HG02623 (cell line): ENCODE measurements at regions not wholly inside any gene's neighbourhood (a gene's known extent, or its start where the extent isn't known, plus 50 kb on each side); places are given as distances from the start of the nearest gene placed in this dataset.

Experiments used
- ATAC-seq: cut with Tn5 transposase; IDR thresholded peaks from one replicate; pipeline ENCODE4 v1.9.1; 2021; ENCODE audit warnings: moderate library complexity; ENCODE audit not compliant: unreplicated experiment

DNA sequence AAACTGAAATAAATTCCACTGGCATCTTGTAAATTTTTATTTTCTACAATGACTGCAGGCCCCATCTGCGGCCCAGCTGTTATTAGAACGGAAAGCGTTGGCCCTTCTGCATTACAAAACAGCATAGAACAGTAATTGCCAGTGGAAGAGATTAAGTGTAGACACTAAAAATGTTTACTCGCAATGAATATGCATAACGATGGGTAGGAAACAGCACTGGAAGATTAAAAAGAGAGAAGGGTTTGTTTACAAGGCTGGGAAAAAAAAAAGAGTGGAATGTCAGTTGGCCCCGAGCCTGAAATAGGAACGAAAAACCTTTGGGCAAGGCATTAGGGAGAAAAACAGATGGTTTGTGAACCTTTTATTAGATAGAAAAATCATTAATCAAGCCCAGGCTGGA is 275.9 kb upstream of the TCF4 start:
- ATAC-seq: no peak

DNA sequence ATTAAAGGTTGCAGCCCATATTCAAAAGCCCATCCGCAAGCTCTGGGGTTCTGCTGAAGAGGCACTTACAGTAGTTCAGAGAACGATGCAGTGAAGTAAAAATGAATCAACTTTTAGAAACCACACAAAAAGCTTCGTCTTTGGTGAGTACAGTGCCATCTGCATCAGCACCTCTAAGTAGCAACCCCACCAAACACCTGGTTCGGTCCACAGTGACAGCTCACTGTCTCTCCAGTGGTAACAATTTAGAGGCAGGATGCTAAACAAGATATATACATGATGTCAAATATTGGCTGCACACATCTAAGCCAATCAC is 275.4 kb upstream of the TCF4 start:
- ATAC-seq: no peak

DNA sequence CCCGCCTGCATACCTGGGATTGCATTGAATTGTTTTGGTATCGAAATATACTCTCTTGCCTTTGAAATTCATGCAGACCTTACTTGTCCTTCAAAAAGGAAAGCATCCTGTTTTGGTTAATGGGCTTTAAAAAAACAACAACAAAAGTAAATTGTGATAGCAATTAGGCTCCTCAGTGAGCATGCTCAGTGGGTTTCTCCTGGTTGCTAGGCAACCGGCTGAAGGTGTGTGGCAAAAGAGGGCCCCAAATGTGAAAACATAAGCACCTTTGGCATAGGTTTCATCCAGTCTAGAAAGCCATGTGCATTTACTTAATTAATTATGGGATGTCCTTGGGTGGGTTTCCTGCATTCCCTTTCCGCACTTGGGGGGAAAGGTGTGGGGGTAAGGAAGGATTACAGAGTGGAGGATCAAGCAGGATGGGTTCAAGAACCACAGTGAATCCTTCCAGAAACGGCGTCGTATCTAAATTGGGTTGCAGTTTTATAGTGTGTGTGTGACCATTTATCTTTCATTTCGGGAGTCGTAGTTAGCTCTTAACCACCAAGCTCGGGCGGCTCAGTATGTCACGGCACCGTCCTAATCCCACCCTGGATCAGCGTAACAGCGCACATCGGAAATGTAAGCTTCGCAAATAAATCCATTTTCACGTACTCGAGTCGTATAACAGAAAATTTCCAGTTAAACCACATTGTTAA is 274.9 kb upstream of the TCF4 start:
- ATAC-seq: no peak

DNA sequence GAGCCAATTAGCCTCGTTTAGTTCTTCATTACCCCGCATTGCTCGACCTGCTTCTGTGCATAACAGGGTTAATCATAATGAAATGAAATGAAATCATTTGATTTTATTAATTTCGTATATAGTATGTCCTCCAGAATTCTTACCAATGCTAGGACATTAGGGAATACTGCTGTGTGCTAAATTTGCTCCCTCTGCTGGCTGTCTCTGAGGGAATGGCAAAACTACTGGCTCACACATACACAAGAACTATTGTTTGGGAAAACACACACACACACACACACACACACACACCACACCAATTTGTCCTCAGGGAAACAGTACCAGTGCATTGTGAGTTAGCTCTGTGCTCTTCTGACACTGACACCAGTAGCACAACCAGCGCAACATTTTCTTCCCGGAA is 273.3 kb upstream of the TCF4 start:
- no peak for ATAC-seq

DNA sequence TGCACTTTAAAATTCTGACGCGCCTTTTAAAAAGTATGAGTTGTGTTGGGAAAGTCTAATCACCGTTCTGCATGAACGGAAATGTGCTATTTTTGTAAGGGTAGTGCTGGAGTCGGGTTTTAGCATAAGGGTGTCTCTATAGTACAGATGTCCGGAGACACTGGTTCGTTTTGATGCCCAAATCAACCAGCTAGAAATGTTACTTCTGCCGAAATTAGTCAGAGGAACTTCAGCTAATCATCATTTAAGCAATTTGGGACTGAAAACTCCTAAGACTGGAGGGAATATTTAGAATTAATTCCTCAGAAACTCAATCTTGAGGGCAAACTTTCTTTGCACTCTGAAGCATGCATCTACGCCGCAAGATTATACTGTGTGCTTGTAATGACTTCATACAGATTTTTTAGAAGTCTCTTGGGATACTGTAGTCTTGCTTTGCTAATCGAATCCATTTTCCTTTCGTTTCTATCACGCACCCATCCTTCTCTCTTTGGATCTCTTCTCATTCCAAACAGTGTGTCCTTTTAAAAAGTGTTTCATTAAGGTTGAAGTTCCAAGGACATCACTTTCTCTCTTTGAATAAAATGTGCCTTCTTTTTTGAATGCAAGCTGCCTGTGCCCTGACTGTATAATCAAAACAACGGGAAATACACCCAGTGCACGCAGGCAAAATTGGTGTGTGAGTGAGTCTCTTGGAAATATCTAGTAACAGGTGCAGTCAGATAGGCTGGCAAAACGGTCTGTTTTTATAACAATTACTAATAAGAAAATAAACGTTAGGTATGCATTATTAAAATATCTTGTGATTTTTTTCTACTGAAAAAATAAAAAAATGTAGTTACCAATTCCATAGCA is 270.9 kb upstream of the TCF4 start:
- no peak for ATAC-seq

DNA sequence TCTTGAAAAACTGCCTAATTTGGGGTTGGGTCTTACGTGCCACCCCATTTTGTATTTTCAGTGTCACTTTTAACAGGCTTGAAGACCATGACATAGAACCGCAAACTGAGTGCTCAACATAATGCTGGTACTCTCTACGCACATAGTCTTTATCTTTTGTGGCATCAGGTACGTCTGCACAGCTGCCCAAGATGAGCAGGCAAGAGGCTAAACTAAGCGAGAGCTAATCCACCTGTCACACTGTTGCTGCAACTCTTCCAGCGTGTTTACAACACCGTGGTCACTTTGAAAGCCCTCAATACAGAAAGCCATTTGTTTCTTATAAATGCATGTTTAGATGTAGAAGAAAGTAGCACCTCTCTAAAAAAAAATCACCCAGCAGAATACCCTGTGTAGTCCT is 270.0 kb upstream of the TCF4 start:
- ATAC-seq: no peak

DNA sequence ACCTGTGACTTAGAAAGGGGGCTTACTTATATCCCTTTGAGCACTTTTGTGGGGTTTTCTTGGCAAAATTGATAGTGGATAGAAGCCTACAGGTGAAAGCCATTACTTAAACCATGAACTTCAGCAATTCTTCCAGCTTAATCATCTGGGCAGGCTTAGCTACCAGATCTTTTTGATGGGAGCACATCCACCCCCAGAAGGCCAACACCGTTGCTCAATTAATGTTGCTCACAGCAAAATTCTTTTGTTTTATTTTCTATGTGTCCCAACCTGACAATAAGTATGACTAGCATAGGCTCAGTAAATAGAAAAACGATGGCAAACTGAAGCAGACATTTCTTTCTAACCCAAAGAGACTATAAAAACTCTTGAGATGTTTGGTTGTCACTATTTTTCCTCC is 269.4 kb upstream of the TCF4 start:
- ATAC-seq: no peak

DNA sequence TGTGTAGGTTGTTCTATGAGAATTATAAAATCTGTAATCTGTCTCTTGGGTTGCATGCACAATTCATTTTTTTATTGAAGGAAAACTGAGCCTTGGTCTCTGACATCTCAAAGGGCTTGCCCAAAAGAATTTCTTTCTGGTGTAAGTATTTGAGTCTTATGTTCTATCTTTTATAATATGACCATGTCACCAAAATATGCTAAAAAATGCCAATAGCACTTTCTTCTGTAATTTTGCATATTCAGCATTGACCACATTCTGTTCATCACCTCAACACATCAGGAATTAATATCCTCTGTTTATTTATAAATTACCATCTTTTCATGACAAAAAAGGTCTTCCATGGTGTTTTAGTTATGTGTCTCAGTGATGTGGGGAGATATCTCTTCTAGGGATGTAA is 268.7 kb upstream of the TCF4 start:
- no peak for ATAC-seq

DNA sequence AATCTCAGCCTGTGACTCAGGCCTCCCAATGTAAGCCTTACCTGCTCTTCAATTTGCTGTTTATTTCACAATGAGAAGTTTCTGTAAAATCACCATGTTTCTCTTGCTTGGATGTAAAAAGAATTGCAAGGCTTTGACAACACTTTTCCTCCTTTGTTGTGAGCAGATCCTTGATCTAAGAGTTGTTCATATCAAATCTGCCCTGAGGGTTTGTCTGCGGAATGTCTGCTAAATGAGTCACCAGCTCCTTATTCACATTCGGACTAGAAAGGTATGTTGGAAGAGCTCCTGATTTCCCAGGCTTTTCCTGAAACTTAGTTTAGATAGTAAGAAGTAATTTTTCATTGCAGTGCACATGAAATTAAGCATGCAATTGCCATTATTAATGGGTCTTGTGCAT is 268.2 kb upstream of the TCF4 start:
- ATAC-seq: no peak

DNA sequence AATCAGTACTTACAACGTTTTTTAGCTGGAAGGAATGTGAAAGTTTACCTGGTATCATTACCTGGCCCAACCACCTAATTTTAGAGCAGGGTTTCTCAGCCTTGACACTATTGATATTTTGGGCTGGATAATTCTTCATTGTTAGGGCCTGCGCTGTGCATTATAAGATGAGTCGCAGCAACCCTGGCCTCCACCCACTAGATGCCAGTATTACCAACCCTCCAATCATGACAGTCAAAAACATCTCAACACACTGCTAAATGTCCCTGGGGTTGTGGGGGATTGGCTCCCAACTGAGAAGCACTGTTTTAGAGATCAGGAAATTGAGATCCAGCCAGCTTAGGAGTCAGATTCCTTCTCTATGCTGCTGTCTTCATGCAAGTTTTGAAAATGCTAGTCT is 265.3 kb upstream of the TCF4 start:
- no peak for ATAC-seq

DNA sequence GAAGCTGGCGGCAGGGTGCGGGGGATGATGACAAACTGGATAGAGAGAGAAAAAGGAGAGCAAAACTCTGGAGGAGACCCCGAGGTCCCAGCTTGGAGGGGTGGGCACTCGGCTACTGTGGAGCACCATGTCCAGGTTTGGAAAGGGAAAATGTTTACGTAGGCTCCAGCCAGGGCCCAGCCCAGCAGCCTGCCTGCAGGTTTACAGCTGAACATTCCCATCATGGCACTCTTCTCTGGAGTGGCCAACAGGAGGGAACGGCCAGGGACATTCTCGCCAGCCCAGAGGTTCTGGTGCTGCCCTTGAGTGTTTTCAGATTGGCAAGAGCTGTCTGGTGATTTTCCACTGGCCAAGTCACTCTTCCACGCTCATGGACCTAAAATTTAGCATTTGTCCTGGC is 262.9 kb upstream of the TCF4 start:
- no peak for ATAC-seq

DNA sequence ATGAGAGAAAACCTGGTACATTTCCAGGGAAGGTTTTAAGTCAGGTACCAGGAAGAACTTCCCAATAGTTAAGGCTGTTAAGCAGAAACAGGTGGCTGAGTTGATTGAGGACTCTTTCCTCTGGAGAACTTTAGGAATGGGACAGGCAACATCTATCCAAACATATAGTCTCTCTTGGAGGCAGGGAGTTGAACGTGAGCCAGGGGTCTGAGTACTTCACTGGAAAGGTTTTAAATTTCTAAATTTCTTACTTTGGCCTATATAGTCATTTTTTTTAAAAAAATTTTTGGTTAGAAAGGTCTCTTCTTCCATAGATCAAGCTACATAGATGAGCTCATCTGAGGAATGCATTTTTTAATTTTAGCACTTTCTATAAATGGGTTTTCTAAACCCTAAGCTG is 261.4 kb upstream of the TCF4 start:
- ATAC-seq: no peak

DNA sequence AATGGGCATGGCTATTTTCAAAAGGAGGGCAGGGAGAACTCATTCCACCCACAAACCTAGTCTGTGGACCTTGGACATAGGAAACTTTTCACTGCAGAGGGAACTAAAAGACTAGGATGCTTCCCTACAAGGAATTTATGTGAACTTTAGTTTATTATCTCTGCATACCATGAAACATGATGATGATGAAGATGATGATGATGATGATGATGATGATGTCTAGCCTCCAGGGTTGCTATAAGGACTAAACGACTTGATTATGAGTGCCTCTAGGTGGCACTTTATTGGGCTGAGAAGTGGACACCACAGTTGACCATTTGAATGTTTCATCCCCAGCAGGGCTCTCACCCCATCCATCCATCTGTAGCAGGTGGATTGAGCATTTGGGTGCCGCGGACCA is 260.0 kb upstream of the TCF4 start:
- ATAC-seq: no peak

DNA sequence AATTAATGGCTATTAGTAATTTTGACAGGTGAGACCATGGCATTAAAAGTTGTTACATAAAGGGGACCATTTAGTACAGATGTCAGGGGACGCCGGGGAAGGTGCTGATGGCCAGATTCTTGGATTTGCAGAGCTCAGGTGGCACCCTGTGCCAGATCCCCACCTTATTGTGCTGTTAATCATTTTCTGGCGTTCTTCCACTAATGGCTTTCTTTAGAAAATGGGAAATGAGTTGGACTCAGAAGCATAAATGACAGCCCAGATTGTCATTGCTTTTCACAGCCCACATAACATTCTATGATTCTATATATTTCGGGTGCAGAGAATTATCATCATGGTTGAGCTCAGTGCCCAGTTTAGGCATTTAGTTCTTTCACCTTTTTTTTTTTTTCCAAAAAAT is 257.2 kb upstream of the TCF4 start:
- ATAC-seq: no peak

DNA sequence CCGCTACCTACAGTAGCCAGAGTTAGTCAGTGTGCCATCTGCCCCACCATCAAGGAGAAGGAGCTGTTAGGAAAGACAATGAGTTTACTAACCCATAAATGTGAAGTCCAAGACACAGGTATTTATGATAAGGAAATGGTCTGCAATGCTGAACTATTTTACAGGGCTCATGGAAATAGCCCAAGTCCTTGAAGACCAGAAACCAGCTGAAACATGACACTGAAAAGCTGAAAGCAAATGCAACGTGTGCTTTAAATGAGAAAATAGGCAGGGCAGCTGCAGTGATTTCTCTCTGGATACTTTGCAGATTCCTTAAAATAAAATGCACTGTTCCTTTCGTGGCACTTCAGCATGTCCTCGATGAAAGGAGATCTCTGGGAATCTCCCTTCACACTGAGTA is 256.4 kb upstream of the TCF4 start:
- ATAC-seq: no peak

DNA sequence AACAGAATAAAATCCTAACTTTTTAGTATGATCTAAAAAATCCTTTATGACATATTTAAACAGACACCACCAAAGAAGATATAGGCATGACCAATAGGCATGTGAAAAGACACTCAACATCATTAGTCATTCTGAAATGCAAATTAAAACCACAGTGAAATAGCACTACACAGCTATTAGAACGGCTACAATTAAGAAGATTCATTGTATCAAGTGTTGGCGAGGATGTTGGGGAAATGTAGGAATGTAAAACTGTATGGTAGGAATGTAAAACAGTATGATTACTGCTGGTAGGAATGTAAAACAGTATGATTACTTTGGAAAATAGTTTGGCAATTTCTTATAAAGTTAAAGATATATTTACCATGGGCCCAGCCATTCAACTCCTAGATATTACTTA is 253.3 kb upstream of the TCF4 start:
- ATAC-seq: no peak

DNA sequence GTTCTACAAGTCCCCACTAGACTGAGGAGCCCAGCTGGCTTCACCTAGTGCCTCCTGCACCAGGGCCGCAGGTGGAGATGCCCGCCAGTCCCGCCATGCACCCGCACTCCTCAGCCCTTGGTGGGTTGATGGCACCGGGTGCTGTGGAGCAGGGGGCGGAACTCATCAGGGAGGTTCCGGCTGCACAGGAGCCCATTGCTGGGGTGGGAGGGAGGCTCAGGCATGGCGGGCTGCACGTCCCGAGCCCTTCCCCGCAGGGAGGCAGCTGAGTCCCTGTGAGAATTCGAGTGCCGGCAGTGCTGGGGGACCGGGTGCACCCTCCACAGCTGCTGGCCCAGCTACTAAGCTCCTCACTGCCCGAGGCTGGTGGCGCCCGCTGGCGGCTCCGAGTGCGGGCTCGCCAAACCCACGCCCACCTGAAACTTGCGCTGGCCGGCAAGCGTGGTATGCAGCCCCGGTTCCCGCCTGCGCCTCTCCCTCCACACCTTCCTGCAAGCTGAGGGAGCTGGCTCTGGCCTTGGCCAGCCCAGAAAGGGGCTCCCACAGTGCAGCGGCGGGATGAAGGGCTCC is 252.7 kb upstream of the TCF4 start:
- ATAC-seq: no peak

DNA sequence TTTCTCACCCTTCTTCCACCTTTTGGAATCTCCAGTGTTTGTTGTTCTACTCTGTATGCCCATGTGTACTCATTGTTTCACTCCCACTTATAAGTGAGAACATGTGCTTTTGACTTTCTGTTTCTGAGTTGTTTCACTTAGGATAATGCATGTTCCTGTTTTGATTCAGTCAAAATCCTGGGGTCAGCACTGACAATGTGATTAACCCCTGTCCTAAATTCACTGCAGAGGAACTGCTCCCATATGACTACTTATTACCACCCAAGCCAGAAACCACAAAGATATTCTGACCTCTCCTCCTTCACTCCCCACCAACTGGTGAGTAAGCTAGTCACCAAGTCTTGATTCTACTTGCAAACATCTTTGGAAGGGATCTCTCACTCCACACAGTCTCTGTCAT is 251.4 kb upstream of the TCF4 start:
- no peak for ATAC-seq

DNA sequence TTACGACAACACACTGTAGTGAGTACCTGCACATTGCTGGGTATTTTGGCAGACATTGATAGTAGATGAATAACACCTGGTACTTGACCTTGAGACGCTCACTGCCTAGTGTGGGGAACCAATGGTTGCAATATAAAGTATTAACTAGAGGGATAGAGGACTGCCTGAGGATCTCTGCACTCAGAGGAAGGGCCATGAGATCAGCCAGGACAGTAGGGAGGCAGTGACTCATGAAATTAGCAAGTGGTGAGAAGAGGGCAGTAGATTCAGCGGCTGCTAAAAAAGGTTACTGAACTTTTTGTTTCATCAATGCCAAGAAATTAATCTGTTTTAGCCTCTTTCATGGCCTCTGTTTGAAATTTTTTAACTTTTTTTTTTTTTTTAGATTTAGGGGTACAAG is 250.8 kb upstream of the TCF4 start:
- no peak for ATAC-seq

DNA sequence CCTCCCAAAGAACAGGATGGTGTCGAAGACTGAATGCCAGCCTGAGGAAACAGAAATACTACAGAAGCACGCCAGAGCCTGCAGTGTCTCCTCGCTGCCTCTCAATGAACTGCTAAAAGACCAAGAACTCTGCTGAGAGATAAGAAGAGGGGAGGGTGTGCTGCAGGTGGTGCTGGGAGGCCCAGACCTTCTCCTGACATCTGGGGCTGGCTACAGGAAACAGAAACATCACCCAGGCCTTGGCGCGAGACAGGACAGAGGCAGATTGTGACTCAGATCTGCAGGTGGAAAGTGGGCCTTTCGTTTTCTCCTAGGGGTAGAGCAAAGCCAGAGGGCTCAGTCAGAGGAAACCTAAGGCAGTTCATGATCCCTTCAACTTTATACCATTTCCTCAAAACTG is 250.3 kb upstream of the TCF4 start:
- no peak for ATAC-seq

DNA sequence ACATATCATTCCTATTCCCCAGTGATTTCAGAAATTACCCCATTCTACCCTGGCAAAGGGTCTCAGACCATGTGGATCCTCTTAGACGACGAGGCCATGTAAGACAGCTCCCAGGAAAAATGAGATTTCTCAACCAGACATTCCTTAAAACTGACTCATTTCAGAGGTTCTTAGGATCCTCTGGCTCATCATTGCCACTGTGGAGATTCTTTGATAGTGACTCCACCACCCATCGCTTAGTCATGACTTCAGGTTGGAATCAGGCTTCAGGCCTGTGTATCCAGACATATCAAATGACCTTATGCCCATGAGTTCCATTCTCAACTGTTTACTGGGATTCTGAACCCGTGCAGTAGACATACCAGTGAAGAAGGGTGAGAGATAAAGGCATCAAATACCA is 245.6 kb upstream of the TCF4 start:
- ATAC-seq: no peak

DNA sequence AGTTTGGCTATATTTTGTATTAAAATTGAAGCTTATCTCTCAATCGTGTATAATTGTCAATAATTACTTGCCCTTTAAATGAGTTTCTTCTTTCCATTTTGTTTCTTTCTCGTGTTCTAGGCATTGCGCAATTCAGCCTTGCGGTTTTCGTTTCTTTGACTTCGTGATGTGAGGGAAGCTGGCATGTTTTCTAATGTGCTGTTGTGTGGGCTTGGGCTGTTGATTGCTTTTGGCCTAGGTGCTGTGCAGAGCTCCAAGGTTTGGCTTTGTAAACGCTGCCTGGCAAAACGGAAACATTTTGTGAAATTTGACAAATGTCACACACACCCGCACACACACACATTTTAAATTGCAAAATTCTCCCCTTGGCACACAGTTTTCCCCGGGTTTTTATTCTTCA is 242.6 kb upstream of the TCF4 start:
- no peak for ATAC-seq

DNA sequence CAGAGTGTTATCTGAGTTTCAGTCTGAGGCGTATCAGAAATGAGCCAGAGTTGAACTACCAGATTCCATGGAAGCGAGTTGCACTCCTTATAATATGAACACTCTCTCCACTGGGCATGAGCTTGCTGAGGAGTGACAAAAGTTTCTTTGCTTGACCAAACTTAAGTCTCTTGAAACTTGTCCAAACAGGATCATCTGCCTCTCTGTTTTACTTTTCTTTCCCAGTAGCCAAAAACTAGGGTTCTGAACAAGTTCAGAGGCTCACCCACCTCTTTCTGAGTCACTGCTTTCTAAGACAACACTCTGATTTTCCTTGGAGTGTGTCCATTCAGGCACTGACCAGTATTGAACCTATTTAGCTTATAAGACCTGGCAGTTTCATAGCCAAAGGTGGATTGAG is 233.2 kb upstream of the TCF4 start:
- ATAC-seq: no peak
